Hematopoietic multipotent progenitor cell treated with erythropoietin and hydrocortisone succinate and interleukin-3 and kit ligand, for 6 days (in vitro differentiated cells): ENCODE measurements at regions not wholly inside any gene's neighbourhood (a gene's known extent, or its start where the extent isn't known, plus 50 kb on each side); places are given as distances from the start of the nearest gene placed in this dataset.

Experiments used
- DNase-seq: peaks from one replicate; pipeline ENCODE4 v3.0.0-alpha.2; 2015

GRCh38 chr6:168895102-168895812, 358.4 kb downstream of the THBS2 start:
- peak; percentile 92 for DNase-seq

GRCh38 chr6:168892031-168892430, 361.6 kb downstream of the THBS2 start:
- DNase-seq = no peak

- no peak for DNase-seq
Measured at GRCh38 chr6:168890981-168891365, 362.7 kb downstream of the THBS2 start.

- no peak for DNase-seq
Measured at GRCh38 chr6:168890306-168890980, 363.2 kb downstream of the THBS2 start.

GRCh38 chr6:168888786-168889345, 364.8 kb downstream of the THBS2 start:
- no peak for DNase-seq

- no peak for DNase-seq
Measured at GRCh38 chr6:168888102-168888501, 365.5 kb downstream of the THBS2 start.

GRCh38 chr6:168887621-168888020, 366.0 kb downstream of the THBS2 start:
- DNase-seq = no peak

- DNase-seq = no peak
Measured at GRCh38 chr6:168886964-168887363, 366.7 kb downstream of the THBS2 start.

GRCh38 chr6:168885751-168886742, 367.6 kb downstream of the THBS2 start:
- DNase-seq = no peak

- DNase-seq = no peak
Measured at GRCh38 chr6:168885196-168885595, 368.4 kb downstream of the THBS2 start.

- peak; percentile 65 for DNase-seq
Measured at GRCh38 chr6:168884646-168885086, 369.0 kb downstream of the THBS2 start.

GRCh38 chr6:168884050-168884645, 369.5 kb downstream of the THBS2 start:
- no peak for DNase-seq

- DNase-seq = no peak
Measured at GRCh38 chr6:168883410-168884049, 370.1 kb downstream of the THBS2 start.

- no peak for DNase-seq
Measured at GRCh38 chr6:168880271-168880670, 373.4 kb downstream of the THBS2 start.

- no peak for DNase-seq
Measured at GRCh38 chr6:168877821-168878282, 375.8 kb downstream of the THBS2 start.

- DNase-seq = no peak
Measured at GRCh38 chr6:168876956-168877355, 376.7 kb downstream of the THBS2 start.

- DNase-seq = no peak
Measured at GRCh38 chr6:168875811-168876576, 377.7 kb downstream of the THBS2 start.

GRCh38 chr6:168874637-168875036, 379.0 kb downstream of the THBS2 start:
- no peak for DNase-seq

GRCh38 chr6:168873278-168874190, 380.1 kb downstream of the THBS2 start:
- DNase-seq = no peak
